Upper lobe of right lung (tissue), 1 donor: ENCODE measurements at regions not wholly inside any gene's neighbourhood (a gene's known extent, or its start where the extent isn't known, plus 50 kb on each side); places are given as distances from the start of the nearest gene placed in this dataset.

Experiments
- ATAC-seq: fragments of 200-7000 bp; cut with Tn5 transposase; one replicate; pipeline ENCODE4 v1.9.1; 2020; ENCODE audit warnings: mild to moderate bottlenecking, moderate library complexity
- DNase-seq: peaks from one replicate; pipeline ENCODE4 v3.0.0-alpha.2; 2020
- H3K27ac ChIP-seq: fragments of 200-600 bp; one replicate; pipeline ENCODE4 v1.8.0; 2022
- H3K27me3 ChIP-seq: fragments of 200-600 bp; one replicate; pipeline ENCODE4 v1.8.0; 2022; ENCODE audit warnings: mild to moderate bottlenecking
- H3K36me3 ChIP-seq: fragments of 200-600 bp; one replicate; pipeline ENCODE4 v1.8.0; 2022
- H3K4me1 ChIP-seq: fragments of 200-600 bp; one replicate; pipeline ENCODE4 v1.8.0; 2022
- H3K4me3 ChIP-seq: fragments of 200-600 bp; one replicate; pipeline ENCODE4 v1.8.0; 2022; ENCODE audit warnings: mild to moderate bottlenecking
- H3K9me3 ChIP-seq: fragments of 200-600 bp; one replicate; pipeline ENCODE4 v1.8.0; 2022
- intact Hi-C: fragments of 100-400 bp; cut with DNase I; formaldehyde crosslinking; loops from one replicate; pipeline ENCODE4 v1.11.0; 2022
- TF ChIP-seq, protein P1 (sequence below): fragments of 200-600 bp; IDR thresholded peaks from one replicate; pipeline ENCODE4 v1.8.0; 2022; ENCODE audit warnings: antibody characterized with exemption
- donor health status: DM: no; HTN: yes; CAD: no; lungs with severe emphysema.

GRCh38 chr15:24733659-24734058 lies 58.1 kb downstream of the NPAP1 start:
- Histone ChIP-seq H3K27me3 (no peaks in the 10 kb centered on the region), H3K27ac (no peak overlapping the region), H3K4me3 (no peak overlapping the region), H3K36me3 (no peaks in the 10 kb centered on the region), H3K9me3 (no peaks in the 10 kb centered on the region), H3K4me1 (no peaks in the 10 kb centered on the region)
- DNase-seq (no peak), ATAC-seq (no peak)
- intact Hi-C loops = no loop called here
- TF ChIP-seq, protein P1, sequence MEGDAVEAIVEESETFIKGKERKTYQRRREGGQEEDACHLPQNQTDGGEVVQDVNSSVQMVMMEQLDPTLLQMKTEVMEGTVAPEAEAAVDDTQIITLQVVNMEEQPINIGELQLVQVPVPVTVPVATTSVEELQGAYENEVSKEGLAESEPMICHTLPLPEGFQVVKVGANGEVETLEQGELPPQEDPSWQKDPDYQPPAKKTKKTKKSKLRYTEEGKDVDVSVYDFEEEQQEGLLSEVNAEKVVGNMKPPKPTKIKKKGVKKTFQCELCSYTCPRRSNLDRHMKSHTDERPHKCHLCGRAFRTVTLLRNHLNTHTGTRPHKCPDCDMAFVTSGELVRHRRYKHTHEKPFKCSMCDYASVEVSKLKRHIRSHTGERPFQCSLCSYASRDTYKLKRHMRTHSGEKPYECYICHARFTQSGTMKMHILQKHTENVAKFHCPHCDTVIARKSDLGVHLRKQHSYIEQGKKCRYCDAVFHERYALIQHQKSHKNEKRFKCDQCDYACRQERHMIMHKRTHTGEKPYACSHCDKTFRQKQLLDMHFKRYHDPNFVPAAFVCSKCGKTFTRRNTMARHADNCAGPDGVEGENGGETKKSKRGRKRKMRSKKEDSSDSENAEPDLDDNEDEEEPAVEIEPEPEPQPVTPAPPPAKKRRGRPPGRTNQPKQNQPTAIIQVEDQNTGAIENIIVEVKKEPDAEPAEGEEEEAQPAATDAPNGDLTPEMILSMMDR = no peak

DNA sequence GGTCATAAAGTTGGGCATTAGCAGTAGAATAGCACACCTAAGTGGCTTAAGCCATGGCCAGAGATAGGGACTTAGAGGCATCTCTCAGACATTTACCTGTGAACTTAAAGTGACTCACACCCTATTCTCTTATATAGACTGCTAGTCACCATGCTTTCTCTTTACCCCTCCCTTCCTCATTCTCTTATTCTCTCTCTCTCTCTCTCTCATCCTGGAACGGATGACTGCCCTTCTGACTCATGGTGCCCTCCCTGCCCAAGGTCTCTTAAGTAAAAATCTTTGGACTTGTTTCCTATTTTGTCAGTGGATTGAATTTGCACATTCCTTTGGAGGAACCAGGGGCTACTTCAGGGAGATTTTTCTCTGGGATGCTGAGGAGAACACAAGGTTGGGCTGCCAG lies 58.8 kb downstream of the NPAP1 start:
- no peaks in the 10 kb centered on the region for H3K36me3 ChIP-seq
- DNase-seq (no peak), ATAC-seq (no peak)
- intact Hi-C loops = no loop called here
- H3K9me3 ChIP-seq = no peaks in the 10 kb centered on the region
- TF ChIP-seq, protein P1 = no peak
- no peaks in the 10 kb centered on the region for H3K27me3 ChIP-seq
- H3K4me3 ChIP-seq = no peak overlapping the region
- no peak overlapping the region for H3K27ac ChIP-seq
- H3K4me1 ChIP-seq = no peaks in the 10 kb centered on the region

GRCh38 chr15:24745290-24745689 lies 69.7 kb downstream of the NPAP1 start:
- intact Hi-C loops = no loop called here
- Histone ChIP-seq H3K4me1 (no peaks in the 10 kb centered on the region), H3K36me3 (no peaks in the 10 kb centered on the region), H3K9me3 (no peaks in the 10 kb centered on the region), H3K4me3 (no peak overlapping the region), H3K27ac (no peak overlapping the region), H3K27me3 (peaks cover 6% of the 10 kb centered on the region)
- ATAC-seq = no peak
- TF ChIP-seq, protein P1 = no peak
- no peak for DNase-seq

DNA sequence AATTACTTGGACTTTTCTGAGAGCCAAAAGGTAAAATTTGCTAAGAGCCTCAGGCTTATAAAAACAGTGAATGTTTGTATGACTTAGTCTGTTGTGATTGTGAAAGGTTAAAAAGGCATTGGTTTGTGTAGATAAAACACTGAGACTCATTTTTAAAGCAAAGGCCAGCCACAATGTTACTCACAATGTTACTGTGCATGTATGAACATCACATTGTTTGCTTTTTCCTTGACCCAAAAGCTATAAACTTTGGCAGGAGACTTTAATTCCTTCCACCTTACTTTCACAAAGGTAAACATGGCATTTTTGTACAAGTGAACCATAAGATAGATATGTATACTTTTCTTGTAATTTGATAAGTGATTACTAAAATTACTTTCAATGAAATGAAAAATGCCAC lies 70.5 kb downstream of the NPAP1 start:
- Histone ChIP-seq H3K9me3 (no peaks in the 10 kb centered on the region), H3K27me3 (peaks cover 6% of the 10 kb centered on the region), H3K36me3 (no peaks in the 10 kb centered on the region), H3K4me3 (no peak overlapping the region), H3K4me1 (no peaks in the 10 kb centered on the region), H3K27ac (no peak overlapping the region)
- ATAC-seq (no peak), DNase-seq (no peak)
- intact Hi-C loops = no loop called here
- TF ChIP-seq, protein P1 = no peak

DNA sequence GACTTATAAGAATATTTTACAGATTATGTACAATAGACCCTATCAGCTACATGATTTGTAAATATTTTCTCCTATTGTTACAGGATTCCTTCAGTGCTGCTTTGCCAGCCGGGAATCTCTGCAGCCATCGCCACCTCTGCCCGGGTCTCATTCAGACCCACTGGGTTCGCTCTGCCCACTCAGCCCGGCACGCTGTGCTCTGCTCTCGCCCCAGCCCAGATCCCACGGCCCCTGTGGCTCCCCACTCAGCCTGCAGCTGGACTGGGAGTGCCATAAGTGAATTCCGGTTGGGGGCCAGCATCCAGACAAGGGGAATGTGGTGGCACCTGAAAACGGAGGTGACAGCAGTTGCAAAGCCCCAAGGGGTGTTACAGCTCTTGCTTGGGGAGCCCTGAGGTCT lies 71.8 kb downstream of the NPAP1 start:
- H3K27ac ChIP-seq = no peak overlapping the region
- peaks cover 6% of the 10 kb centered on the region for H3K27me3 ChIP-seq
- no peaks in the 10 kb centered on the region for H3K9me3 ChIP-seq
- no peaks in the 10 kb centered on the region for H3K4me1 ChIP-seq
- TF ChIP-seq, protein P1 = no peak
- ATAC-seq (no peak), DNase-seq (no peak)
- no peak overlapping the region for H3K4me3 ChIP-seq
- no peaks in the 10 kb centered on the region for H3K36me3 ChIP-seq
- intact Hi-C loops = no loop called here

GRCh38 chr15:24748812-24749439 lies 73.4 kb downstream of the NPAP1 start:
- no peaks in the 10 kb centered on the region for H3K4me1 ChIP-seq
- peak; percentile 39 for ATAC-seq
- no peaks in the 10 kb centered on the region for H3K36me3 ChIP-seq
- H3K27ac ChIP-seq = no peak overlapping the region
- intact Hi-C loops = no loop called here
- no peaks in the 10 kb centered on the region for H3K9me3 ChIP-seq
- TF ChIP-seq, protein P1 = no peak
- DNase-seq = no peak
- peaks cover 6% of the 10 kb centered on the region for H3K27me3 ChIP-seq
- H3K4me3 ChIP-seq = no peak overlapping the region
